Osteocyte (in vitro differentiated cells): ENCODE measurements at regions not wholly inside any gene's neighbourhood (a gene's known extent, or its start where the extent isn't known, plus 50 kb on each side); places are given as distances from the start of the nearest gene placed in this dataset.

Experiments used
- DNase-seq: peaks from one replicate; pipeline ENCODE4 v3.0.0; 2021; ENCODE audit warnings: mixed read lengths; ENCODE audit not compliant: unreplicated experiment; ENCODE audit errors: extremely low spot score
- H3K27ac Mint-ChIP-seq: one replicate; pipeline ENCODE4 v1.8.0; 2021; ENCODE audit warnings: mild to moderate bottlenecking, mixed read lengths; ENCODE audit not compliant: unreplicated experiment
- H3K27me3 Mint-ChIP-seq: one replicate; pipeline ENCODE4 v1.8.0; 2021; ENCODE audit warnings: mixed read lengths; ENCODE audit not compliant: unreplicated experiment
- H3K36me3 Mint-ChIP-seq: one replicate; pipeline ENCODE4 v1.8.0; 2021; ENCODE audit warnings: mixed read lengths; ENCODE audit not compliant: unreplicated experiment
- H3K4me1 Mint-ChIP-seq: one replicate; pipeline ENCODE4 v1.8.0; 2021; ENCODE audit warnings: mixed read lengths; ENCODE audit not compliant: unreplicated experiment
- H3K4me3 Mint-ChIP-seq: one replicate; pipeline ENCODE4 v1.8.0; 2021; ENCODE audit warnings: mild to moderate bottlenecking, moderate library complexity, mixed read lengths; ENCODE audit not compliant: unreplicated experiment
- H3K9me3 Mint-ChIP-seq: one replicate; pipeline ENCODE4 v1.8.0; 2021; ENCODE audit warnings: mixed read lengths; ENCODE audit not compliant: unreplicated experiment
- CTCF ChIP-seq: fragments of 200-600 bp; sonication (generic); IDR thresholded peaks from 2 replicates; pipeline ENCODE4 v1.5.0; 2021; ENCODE audit warnings: antibody characterized with exemption, mild to moderate bottlenecking, moderate library complexity

- Mint-ChIP-seq H3K27me3 (no peaks in the 10 kb centered on the region), H3K36me3 (no peaks in the 10 kb centered on the region), H3K27ac (no peak overlapping the region), H3K4me3 (no peak overlapping the region), H3K4me1 (no peaks in the 10 kb centered on the region), H3K9me3 (no peaks in the 10 kb centered on the region)
- no peak for DNase-seq
- TF ChIP-seq CTCF: no peak
These were observed 184.4 kb upstream of the FBXL4 start for GRCh38 chr6:99132026-99132635.

GRCh38 chr6:99130897-99131873 lies 183.4 kb upstream of the FBXL4 start:
- Mint-ChIP-seq H3K4me1 (no peaks in the 10 kb centered on the region), H3K36me3 (no peaks in the 10 kb centered on the region), H3K27me3 (no peaks in the 10 kb centered on the region), H3K4me3 (no peak overlapping the region), H3K9me3 (no peaks in the 10 kb centered on the region), H3K27ac (no peak overlapping the region)
- TF ChIP-seq CTCF: no peak
- no peak for DNase-seq

GRCh38 chr6:99129835-99130234 lies 182.1 kb upstream of the FBXL4 start:
- no peak overlapping the region for H3K27ac Mint-ChIP-seq
- H3K36me3 Mint-ChIP-seq: no peaks in the 10 kb centered on the region
- no peak for TF ChIP-seq CTCF
- H3K4me3 Mint-ChIP-seq: no peak overlapping the region
- no peaks in the 10 kb centered on the region for H3K4me1 Mint-ChIP-seq
- no peaks in the 10 kb centered on the region for H3K9me3 Mint-ChIP-seq
- H3K27me3 Mint-ChIP-seq: no peaks in the 10 kb centered on the region
- no peak for DNase-seq

- Mint-ChIP-seq H3K27ac (no peak overlapping the region), H3K27me3 (peaks cover 18% of the 10 kb centered on the region), H3K36me3 (no peaks in the 10 kb centered on the region), H3K4me1 (no peaks in the 10 kb centered on the region), H3K9me3 (no peaks in the 10 kb centered on the region), H3K4me3 (no peak overlapping the region)
- DNase-seq: no peak
- TF ChIP-seq CTCF: no peak
These were observed 174.0 kb upstream of the FBXL4 start for GRCh38 chr6:99121748-99122147.

- Mint-ChIP-seq H3K4me1 (no peaks in the 10 kb centered on the region), H3K9me3 (no peaks in the 10 kb centered on the region), H3K36me3 (no peaks in the 10 kb centered on the region), H3K27ac (no peak overlapping the region), H3K27me3 (peaks cover 24% of the 10 kb centered on the region), H3K4me3 (no peak overlapping the region)
- TF ChIP-seq CTCF: no peak
- no peak for DNase-seq
These were observed 172.9 kb upstream of the FBXL4 start for GRCh38 chr6:99120641-99121040.
